GM18498 (cell line): ENCODE measurements at regions not wholly inside any gene's neighbourhood (a gene's known extent, or its start where the extent isn't known, plus 50 kb on each side); places are given as distances from the start of the nearest gene placed in this dataset.

Experiments used
- ATAC-seq: cut with Tn5 transposase; IDR thresholded peaks from one replicate; pipeline ENCODE4 v1.9.1; 2021; ENCODE audit warnings: mild to moderate bottlenecking, moderate library complexity; ENCODE audit not compliant: unreplicated experiment

DNA sequence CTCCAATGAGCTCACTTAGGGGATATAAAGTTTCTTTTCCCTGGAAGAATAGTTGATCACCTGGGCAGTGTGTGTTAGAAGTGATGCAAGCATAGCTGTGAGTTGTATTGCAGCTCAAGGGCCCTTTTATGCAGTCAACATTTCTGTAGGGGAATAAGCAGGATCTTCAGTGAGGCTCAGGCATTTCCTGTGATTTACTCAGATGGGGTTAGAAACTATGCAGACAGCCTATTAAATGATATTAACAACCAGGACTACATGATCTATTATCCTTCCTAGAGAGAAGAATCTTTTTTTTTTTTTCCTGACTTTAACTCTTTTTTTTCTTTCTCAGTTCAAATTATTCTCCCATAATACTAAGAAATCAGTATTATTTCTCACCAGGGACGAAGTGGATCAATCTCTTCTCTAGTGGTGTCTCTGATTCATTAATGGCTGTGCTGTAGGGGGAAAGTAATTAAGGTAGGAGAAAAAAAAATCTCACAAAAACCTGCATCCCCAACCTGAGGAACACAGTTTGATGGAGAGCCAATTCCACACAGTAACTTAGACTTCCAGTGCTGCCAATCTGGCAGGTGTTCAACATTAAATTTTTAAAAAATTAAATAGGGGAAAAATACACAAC, 126.4 kb upstream of the SLC10A2 start:
- ATAC-seq: no peak

DNA sequence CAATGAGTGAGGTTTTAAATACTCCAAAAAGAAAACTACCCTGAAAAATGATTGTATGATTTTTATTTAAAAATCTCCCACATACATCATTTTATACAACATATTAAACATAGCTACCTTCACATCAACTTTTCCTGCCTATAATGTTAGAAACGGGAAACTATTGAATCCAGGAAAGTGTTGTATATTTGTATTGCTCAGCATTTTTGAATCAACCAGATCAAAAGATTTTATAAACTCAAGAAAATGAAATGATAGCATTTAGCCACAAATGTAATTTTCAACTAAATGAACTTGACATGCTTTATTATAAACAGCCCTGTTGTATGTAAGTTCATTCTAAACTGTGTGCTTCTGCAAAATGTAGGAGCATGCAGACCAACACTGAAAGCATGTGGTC, 124.6 kb upstream of the SLC10A2 start:
- ATAC-seq: no peak

DNA sequence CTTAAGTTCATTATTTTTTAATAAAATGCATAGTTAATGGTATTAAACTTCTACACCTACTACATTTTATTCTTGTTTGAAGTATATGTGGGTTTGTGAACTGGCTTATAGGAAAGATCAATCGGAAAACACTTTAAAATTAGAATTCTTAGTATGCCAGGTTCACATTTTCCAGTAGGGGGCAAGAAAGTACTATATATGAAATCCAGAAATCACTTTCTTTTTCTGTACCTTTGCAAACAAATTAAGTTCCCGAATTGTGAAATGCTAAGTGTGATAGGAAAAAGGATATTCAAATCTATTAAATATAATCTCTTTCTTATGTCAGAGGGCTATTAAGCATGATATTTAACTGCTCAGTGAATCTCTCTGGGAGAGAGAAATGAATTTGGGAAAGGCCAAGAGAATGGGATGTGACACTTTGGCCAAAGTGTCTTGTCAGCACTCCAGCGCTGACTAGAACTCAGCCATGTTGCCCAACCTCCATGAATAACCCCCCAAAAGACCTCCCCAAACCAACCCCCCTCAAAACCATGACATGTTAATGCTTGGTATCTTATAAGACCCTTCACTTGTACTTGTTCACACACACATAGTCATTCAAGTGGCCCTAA, 122.6 kb upstream of the SLC10A2 start:
- ATAC-seq: no peak

DNA sequence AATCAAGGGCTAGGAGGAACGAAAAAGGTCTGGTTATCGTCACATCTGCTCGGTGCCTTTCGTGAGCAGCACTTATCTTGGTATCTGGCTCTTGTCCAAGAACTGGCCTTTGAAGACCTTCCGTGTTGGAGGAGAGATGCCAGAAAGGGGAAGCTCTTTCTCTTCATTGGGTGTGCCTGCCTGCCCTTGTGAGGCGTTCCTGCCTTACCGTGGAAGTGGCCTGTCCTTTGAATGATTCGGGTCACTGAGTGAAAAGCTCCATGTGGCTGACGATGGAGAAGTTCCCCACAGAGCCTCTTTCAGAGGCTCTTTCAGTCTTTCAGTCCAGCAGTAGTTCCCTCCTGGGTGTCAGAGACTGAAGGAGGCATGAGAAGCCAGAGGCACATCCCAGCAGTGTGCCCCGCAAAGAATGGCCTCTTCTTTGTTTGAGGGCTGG, 121.5 kb upstream of the SLC10A2 start:
- no peak for ATAC-seq

DNA sequence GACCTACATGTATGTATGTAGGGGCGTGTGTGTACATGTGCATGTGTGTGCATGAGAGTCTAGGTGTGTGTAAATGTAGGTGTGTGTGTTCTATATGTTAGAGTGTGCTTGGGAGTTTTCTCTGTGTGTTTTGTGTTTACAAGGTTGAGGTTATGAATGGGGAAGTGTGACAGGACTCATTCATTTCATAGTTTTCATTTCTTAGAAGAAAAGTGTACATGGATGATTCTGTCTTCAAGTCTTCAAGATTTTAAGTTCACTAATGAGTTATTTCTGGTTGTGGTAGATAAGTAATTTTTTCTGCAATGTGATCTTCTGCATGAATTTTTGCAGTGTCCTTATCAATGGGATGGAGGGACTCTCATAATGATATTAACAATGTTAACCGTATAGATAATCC, 118.2 kb upstream of the SLC10A2 start:
- no peak for ATAC-seq

DNA sequence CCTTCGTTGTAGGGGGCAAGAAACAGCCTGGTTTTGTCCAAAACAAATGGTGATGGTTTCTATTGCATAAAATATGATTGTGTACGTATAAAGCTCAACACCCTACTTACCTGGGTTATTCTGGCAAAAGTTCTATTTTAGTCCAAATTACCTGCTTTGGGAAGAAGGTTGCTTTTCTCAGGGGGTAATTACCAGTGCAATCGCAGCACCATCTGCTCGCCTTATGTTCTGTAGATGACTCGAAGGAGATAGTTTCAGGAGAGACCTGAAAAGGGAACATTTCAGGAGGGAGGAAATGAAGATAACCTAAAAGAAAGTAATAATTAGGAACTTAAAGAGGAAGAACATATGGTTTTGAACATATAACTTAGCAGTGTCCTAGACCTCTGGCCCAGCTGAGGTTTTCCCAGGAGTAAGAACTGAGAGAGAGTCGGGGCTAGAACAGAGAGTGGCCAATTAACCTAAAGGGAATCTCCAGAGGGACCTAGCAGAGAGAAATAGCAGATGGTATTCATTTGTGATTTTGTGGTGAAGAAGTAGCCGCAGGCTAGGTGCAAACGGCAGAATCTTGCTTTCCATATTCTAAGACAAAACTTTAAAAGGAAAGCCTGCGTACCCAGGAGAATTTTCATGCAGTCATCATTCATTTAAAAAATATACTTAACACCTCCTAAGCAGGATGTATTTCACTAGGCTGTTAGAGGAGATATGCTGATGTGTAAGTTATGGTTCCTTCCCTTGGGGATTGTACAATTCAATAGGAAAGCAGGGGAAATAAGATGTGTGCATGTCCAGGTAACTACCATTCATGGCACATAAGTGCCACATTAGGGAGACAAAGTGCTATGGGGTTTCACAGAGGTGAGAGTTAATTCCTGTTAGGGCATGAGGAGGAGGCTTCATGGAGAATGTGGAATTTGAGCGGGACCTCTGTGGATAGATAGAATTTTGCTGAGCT, 113.0 kb upstream of the SLC10A2 start:
- ATAC-seq: no peak

DNA sequence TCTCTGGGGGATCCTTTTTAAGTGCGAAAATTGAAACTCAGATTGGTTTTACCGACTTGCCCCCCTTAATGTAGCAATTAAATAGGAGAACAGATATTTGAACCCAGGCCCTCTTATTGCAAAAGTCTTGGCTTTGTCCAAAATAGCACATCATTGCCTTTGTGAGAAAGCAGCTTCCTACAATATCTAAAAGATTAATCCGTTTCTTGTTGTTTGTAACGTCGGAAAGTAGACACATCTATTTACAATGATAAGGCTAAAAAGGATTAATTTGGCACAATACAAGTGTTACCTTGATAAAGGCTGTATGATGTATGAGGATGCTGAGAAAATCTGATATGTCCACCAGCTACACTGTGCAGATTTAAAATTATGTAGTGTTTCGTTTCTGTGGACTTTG, 108.7 kb upstream of the SLC10A2 start:
- no peak for ATAC-seq

DNA sequence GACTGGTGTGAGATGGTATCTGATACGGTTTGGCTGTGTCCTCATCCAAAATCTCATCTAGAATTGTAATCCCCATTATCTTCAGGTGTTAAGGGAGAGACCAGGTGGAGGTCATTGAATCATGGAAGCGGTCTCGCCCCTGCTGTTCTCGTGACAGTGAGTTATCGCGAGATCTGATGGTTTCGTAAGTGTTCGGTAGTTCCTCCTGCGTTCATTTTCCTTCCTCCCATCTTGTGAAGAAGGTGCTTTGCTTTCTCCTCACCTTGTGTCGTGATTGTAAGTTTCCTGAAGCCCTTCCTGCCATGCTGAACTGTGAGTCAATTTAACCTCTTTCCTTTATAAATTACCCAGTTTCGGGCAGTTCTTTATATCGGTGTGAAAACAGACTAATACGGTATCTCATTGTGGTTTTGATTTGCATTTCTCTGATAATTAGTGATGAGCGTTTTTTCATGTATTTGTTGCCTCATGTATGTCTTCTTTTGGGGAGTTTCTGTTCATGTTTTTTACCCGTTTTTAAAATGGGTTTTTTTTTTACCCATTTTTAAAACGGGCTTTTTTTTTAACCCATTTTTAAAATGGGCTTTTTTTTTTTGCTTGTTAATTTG, 102.8 kb upstream of the SLC10A2 start:
- no peak for ATAC-seq

DNA sequence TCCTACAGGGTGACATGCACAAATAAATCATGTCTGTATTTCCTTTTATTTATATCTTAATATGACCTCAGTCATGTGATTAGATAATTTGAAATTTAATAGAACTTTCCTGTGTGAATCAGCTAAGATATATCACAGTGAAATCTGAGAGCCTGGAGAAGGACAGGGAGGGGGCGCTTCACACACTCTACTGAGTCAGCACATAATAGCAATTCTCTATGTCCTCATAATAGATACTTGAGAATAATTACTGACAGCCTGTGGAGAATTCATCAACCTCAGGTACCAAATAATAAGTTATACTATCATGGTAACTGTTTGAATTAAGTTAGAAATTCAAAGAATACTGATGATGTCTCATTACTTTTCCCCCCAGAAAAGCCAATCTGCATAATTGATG, 98.0 kb upstream of the SLC10A2 start:
- no peak for ATAC-seq

DNA sequence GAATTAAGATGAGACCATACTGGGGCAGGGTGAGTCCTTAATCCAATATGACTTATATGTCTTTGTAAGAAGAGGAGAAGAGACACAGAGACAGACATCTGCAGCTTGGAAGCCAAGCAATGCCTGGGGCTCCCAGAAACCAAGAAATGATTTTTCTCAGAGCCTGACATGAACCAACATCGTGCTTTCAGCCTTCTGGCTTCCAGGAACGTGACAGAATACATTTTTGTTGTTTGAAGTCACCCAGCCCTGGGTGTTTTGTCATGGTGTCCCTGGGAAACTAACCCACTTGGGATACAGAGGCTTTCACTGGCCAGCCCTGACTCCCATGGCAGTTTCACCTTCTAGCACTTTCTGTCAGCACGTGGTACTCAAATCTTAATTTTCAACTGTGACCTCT, 95.3 kb upstream of the SLC10A2 start:
- ATAC-seq: no peak

DNA sequence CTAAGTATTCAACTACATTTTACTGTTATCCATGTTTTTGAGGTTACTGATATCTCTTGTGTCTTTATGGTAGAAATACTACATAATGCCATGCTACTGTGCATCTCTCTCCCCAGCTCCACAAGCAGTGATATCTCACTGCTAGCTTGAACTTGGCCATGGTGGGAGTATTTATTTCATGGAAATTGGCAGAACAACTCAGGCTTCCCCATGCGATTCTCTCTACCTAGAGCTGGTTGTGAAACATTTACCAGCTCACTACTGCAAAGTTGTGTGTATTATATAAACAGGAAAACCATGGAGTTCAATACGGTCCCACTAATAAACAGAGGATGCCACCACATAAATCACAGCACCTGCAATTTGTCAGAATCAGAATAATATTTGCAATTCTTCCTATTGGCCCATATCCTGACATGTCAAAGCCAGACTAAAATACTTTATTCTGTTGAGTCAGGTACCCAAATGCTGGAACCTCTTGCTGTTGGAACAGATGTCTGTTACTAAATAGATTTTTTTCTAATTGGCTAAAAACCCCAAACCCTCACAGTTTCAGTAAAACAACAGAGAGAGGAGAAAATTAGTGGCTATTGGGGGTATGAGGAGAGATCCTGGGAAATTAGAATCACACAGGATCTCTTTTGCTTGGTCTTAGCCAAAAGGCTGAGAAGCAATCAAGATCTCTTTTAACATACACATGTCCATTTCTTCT, 91.4 kb upstream of the SLC10A2 start:
- no peak for ATAC-seq

DNA sequence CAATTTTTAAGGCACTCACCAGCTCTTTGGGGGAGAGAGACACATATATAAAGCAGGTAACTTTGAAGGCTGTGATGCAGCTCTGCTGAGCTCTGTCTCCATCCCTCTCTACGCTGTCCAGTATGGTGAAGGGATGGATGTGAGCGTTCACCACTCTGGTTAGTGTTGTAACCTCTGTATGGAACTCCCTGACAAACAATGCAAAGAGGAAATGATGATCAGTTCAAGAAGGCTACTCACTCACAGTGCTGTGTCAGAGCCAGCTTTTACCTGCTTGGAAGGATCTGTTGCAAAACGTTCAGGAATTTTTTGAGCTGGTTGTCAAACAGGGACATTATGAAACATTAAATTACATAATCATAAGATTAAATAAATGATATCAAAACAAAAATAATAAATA, 90.8 kb upstream of the SLC10A2 start:
- no peak for ATAC-seq

DNA sequence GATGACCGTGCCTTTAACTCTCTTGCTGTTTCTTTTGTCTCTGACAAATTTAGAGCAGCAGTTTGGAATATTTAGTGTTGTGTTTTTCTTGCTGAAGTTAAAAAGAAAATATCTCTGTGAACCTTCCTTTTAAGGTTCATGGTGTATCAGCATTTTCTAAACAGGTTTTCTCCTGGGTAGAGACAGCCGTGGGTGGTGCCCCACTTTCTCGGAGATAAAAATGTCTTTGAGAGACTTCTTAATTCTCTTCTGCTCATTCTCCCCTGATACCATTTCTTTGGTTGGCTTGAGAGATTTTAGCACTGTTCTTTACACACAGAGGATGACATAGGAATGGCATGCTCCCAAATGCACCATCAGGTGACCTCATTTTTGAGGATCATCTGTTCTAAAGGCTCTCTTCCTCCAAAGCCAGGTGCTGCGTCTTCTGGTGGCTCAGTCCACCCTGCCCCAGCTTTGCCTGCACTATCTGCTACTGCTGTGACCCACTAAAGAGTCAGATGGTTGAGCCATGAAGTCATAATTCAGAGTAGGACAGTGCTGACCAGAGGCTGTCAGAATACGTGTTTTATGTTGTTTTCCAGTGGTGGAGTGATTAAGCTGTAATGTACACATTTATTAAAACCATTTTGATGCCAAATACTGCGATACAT, 90.3 kb upstream of the SLC10A2 start:
- ATAC-seq: no peak

DNA sequence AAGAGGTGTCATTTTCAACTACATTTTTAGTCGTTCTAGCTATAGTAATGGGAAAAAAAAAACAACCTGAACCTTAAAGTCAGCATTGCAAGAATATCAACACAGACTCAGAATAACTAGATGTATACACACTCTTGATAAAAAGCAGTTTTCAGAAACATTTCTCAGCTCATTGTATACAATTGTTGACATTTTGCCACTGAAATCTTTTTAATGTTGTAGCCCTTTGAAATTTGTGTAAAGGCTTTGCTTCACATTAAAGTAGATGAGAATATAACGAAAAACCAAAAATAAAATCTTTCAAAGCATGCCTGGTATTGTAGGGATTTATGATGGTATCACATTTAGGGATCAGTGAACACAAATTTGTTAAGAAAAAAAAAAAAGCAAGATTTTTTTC, 87.2 kb upstream of the SLC10A2 start:
- ATAC-seq: no peak

DNA sequence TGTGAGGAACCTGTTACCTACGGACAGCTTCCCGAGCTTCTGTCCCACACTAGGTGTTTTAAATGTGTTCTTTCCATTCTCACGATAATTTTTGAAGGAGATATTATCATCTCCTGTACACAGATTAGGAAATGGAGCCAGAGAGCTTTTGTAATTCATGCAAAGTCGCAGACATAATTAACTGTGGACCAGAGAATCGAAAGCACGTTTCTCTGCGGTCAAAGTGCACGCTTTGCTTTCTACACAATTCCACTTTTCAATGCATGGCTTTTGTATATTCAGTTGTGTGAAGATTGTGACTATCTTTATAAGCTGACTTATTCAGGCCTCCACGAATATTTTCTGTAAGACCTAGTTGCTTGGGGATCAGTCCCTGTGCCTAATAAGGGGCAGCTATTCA, 81.7 kb upstream of the SLC10A2 start:
- ATAC-seq: no peak

DNA sequence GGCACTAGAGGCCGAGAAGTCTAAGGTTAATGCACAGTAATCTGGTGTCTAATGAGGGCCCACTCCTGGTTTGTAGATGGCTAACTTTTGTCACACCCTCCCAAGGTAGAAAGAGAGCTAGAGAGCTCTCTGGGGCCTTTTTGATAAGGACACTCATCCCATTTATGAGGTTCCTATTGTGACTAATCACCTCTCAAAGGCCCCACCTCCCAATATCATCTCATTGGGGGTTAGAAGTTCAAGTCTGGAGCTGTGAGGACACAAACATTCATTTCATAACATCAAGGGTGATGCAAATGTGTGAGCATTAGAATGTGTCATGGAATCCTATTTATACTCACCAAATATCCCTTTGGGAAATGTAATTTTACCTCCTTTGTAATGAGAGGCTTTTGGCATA, 79.2 kb upstream of the SLC10A2 start:
- no peak for ATAC-seq

DNA sequence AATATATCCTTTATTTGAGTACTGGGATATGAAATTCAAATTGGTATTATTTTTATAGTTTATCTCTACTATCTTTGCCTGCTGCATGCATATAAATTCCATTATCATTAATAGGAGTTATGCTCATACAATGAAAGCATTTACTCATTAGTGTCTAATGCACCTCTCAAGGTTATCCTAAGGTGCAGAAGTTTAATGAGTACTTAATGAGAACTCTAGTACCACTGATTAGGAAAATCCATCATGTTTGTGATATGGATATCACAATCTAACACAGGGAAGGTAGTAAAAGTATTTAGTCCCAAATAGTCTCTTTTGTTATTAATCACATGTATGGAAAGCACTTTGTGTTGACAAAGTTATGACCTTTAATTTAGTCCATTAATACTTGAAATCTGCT, 77.2 kb upstream of the SLC10A2 start:
- no peak for ATAC-seq

DNA sequence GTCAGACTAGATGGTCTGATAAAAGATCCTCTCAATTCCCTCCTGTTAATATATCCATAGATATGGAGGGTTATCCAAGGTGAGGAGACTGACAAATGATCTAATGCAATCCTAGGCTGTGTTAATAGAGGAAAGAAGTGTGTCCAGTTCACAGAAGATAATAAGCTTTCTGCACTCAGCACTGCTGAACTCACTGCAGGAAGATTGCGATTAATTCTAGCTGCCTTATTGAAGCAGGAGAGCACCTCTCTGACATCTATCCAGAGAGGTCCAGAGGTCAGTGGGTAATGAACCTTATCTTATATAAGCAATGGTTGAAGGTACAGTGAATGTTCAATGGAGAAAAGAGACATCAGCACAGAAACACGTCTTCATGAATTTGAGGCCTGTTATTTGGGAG, 75.9 kb upstream of the SLC10A2 start:
- ATAC-seq: no peak

DNA sequence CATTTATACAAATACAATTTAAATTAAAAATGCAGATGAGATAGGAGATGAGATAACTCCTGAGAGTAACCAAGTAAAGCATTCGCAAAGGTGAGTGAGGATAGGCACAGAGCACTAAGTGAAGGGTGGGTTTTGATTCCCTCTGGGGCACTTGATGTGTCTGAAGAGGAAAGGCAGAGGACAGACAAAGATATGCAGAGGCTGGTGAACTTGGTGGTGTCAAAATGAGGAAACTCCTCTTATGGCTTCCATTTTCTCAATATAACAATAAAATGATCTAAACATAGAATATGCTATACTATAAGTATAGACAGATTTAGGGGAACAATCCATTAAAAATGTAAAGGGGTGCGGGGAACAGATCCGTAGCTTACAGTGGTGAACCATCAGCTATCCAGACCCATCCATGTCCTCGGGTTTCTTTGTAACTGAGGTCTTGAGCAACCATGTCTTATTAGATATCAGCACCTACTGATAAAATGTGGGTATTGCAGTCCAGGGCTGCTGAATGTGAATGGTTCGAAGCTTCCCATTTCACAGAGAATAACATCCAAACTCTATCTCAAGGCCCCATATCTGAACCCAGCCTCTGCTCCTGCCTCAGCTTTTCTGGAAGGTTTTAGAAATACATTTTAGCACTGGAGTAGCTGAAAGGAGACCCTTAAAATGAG, 73.9 kb upstream of the SLC10A2 start:
- ATAC-seq: peak; percentile 99

DNA sequence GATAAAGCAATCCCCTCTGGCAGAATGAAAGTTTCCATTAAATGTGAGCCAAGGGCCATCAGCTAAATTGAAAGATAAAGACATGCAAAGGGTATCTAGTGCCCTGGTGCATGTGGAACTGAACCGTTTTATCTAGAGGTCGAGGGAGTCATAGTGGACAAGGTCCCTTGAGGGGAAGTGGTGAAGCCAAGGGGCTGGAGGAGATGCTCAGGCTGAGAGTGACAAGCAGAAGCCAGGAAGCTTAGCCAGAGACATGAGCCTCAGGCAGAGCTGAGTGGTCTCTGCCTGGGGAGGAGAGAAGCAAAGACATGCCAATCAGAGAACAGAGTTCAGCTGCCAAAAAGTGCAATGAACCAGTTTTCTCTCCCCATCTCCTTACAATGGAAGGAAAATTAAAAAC, 68.1 kb upstream of the SLC10A2 start:
- ATAC-seq: peak; percentile 41
